LNCAP (cell line): ENCODE measurements at regions not wholly inside any gene's neighbourhood (a gene's known extent, or its start where the extent isn't known, plus 50 kb on each side); places are given as distances from the start of the nearest gene placed in this dataset.

Source experiments
- CTCF ChIP-seq: fragments of 450-650 bp; IDR thresholded peaks from 2 replicates; pipeline ENCODE4 v1.5.1; 2017; ENCODE audit warnings: mild to moderate bottlenecking

- no peak for TF ChIP-seq CTCF
Measured at GRCh38 chr2:7815726-7816125, 866.1 kb upstream of the ID2 start.

- TF ChIP-seq CTCF = no peak
Measured at GRCh38 chr2:7816233-7816632, 865.6 kb upstream of the ID2 start.

GRCh38 chr2:7816944-7817343, 864.9 kb upstream of the ID2 start:
- no peak for TF ChIP-seq CTCF

- TF ChIP-seq CTCF = no peak
Measured at GRCh38 chr2:7819316-7819715, 862.5 kb upstream of the ID2 start.

- no peak for TF ChIP-seq CTCF
Measured at GRCh38 chr2:7819850-7820249, 862.0 kb upstream of the ID2 start.

- TF ChIP-seq CTCF = no peak
Measured at GRCh38 chr2:7824211-7824610, 857.6 kb upstream of the ID2 start.

GRCh38 chr2:7825591-7826312, 856.1 kb upstream of the ID2 start:
- no peak for TF ChIP-seq CTCF

- TF ChIP-seq CTCF = no peak
Measured at GRCh38 chr2:7826656-7827055, 855.2 kb upstream of the ID2 start.
